Upper lobe of left lung (tissue), 6 donors: ENCODE measurements at regions not wholly inside any gene's neighbourhood (a gene's known extent, or its start where the extent isn't known, plus 50 kb on each side); places are given as distances from the start of the nearest gene placed in this dataset.
"Not testable (repeated sequence)": the region's sequence is repeated elsewhere in the genome, so short reads cannot be mapped to it uniquely, and the experiment has no call there.

Experiments
- ATAC-seq, 2 donors: fragments of 200-7000 bp; cut with Tn5 transposase; one replicate each; pipeline ENCODE4 v1.9.1; 2022; ENCODE audit warnings: mild to moderate bottlenecking in 2 of 2, moderate library complexity in 2 of 2; ENCODE audit not compliant: low FRiP score in 2 of 2
- DNase-seq, 2 donors: peaks; one replicate each; pipeline ENCODE4 v3.0.0-alpha.2; 2019 to 2020
- H3K27ac ChIP-seq, 4 donors: fragments of 200-600 bp; sonication (generic); one replicate each; pipeline ENCODE4 v1.5.1; 2016 to 2019
- H3K27me3 ChIP-seq, 4 donors: fragments of 200-600 bp; sonication (generic); one replicate each; pipeline ENCODE4 v1.5.1; 2017 to 2019
- H3K36me3 ChIP-seq, 4 donors: fragments of 200-600 bp; sonication (generic); one replicate each; pipeline ENCODE4 v1.5.1; 2016 to 2019
- H3K4me1 ChIP-seq, 4 donors: fragments of 200-600 bp; sonication (generic); one replicate each; pipeline ENCODE4 v1.5.1; 2018 to 2019
- H3K4me3 ChIP-seq, 4 donors: fragments of 200-600 bp; sonication (generic); one replicate each; pipeline ENCODE4 v1.5.1; 2017 to 2019; ENCODE audit warnings: mild to moderate bottlenecking in 2 of 4, moderate library complexity in 1 of 4
- H3K9me3 ChIP-seq, 4 donors: fragments of 200-600 bp; sonication (generic); one replicate each; pipeline ENCODE4 v1.5.1; 2018 to 2019
- WGBS, 2 donors: methylation state at CpG; one replicate each; pipeline ENCODE4 v1.1.5; 2017 to 2018; 5-methylcytosine and 5-hydroxymethylcytosine counted together
- small RNA-seq, 4 donors: library from RNA; depleted of rRNA; stranded (forward); fragments of <200 nt; gene quantifications; one replicate each; pipeline ENCODE3, GENCODE V24; 2016
- donor health status: DM: no; HTN: no; CAD: no; lungs with moderate emphysema.
- donor health status: DM: no; HTN: yes; CAD: no; lungs with severe emphysema.

DNA sequence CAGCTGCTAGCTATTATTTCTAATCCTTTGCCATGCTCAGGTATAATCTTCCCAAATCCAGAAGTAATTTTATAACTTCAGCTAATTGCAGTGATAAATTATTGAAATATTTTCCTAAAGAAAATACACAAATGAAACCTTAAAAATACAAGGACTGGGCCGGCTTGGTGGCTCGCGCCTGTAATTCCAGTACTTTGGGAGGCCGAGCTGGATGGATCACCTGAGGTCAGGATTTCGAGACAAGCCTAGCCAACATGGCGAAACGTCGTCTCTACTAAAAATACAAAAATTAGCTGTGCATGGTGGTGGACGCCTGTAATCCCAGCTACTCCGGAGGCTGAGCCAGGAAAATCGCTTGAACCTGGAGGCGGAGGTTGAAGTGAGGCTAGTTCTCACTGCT lies 609.2 kb upstream of the POTED start:
- 87% methylated on average over 12 of the region's 12 CpGs for WGBS, 2 donors
- H3K4me3 ChIP-seq, H3K27me3 ChIP-seq, ATAC-seq, DNase-seq, H3K4me1 ChIP-seq, H3K36me3 ChIP-seq, H3K27ac ChIP-seq: not testable (repeated sequence)
- H3K9me3 ChIP-seq = peaks cover 0 to 16% (median under 1%) of the 10 kb centered on the region in 4 donors

DNA sequence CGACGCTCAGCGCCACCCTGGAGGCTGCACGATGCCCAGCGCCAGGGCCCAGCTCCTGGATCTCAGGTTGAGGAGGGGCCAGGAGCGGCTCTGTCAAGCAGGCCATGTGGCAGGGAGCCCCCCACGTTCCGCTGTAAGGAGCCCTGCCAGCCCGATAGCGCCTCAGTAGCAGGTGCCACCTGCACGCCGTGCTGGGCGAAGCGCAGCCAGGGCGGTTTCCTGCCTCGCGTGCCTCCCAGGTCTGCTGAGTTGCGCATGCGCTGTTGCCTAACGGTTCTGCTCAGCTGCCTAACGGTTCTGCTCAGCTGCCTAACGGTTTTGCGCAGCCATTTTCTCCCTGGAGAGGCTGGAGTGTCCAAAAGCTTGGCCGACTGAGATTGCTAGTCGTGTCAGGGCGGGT lies 571.9 kb upstream of the POTED start:
- not testable (repeated sequence) for H3K4me1 ChIP-seq, H3K27me3 ChIP-seq, ATAC-seq, H3K27ac ChIP-seq, H3K36me3 ChIP-seq, H3K4me3 ChIP-seq
- peak in 1 of 2 donors; percentile 61 for DNase-seq
- WGBS, 2 donors = 55% methylated on average over 10 of the region's 26 CpGs; no CpG with 5 or more reads in 1 of the 2 donors
- H3K9me3 ChIP-seq = peaks cover 0 to 13% (median 4%) of the 10 kb centered on the region in 4 donors

DNA sequence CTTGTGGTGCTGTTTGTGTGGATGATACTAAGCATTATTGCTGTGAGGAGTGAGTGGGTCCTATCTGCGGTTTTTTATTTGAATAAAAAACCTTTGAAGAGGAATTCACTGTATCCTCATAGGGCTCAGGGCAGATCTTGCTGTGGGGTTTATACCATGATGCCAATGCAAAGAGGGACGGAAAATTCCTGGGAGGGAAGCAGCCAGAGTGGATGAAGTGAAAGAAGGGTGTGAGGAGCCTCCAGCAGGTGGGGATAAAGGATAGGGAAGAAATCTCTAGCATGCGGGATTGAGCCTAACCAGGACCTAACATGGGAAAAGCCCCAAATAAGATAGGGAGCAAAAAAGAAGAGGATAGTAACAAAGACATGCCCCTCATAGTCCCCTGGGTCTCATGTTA lies 556.8 kb upstream of the POTED start:
- not testable (repeated sequence) for H3K4me3 ChIP-seq, H3K27me3 ChIP-seq, H3K4me1 ChIP-seq, ATAC-seq, H3K36me3 ChIP-seq, DNase-seq, H3K9me3 ChIP-seq, H3K27ac ChIP-seq
- WGBS, 2 donors = 43 to 58% methylated on average over 2 of the region's 3 CpGs

Small RNAs in the stretch of these regions (small RNA-seq; reads per million reads assigned to genes)
- gene RNU6-614P = 0 reads per million in 4 donors
